ENCODE measurements at regions not wholly inside any gene's neighbourhood (a gene's known extent, or its start where the extent isn't known, plus 50 kb on each side); places are given as distances from the start of the nearest gene placed in this dataset.
"Not testable (repeated sequence)": the region's sequence is repeated elsewhere in the genome, so short reads cannot be mapped to it uniquely, and the experiment has no call there.

DNA sequence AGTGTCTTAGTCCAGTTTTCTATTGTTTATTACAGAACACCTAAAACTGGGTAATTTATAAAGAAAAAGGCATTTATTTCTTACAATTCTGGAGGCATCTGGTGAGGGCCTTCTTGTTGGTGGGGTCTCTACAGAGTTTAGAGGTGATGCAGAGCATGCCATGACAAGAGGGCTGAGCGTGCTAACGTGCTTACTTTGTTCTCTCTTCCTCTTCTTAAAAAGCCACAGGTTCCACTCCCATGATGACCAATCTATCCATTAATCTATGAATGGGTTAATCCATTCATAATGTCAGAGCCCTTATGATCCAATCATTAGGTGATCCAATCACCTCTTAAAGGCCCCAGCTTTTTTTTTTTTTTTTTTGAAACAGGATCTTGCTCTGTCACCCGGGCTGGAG, 291.5 kb upstream of the GALNTL6 start:
- H3K27me3 ChIP-seq (ENCODE audit: control insufficient read depth, insufficient read depth, low read length) = no peaks in the 10 kb centered on the region

DNA sequence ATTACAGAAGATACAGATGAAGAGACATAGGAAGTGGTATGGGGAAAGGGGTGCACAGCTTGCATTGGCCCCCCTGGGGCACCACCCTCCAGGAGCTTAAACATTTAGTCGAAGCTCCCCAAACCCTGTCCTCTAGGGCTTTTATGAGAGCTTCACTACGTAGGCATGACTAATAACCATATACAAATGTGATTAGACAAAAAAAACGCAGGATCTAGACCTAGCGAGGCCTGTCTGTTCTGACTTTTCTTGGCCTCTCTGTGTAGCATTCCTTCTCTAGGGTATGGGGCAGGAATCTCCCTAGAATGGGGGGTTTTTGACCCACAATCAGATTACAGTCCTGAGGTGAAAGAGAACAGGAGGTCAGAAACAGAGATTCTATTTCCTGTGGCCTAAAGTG, 293.7 kb upstream of the GALNTL6 start:
- Histone ChIP-seq H3K4me3 (ENCODE audit: low read depth, low read length) (no peak overlapping the region), H3K36me3 (ENCODE audit: control insufficient read depth, insufficient read depth, low read length) (no peaks in the 10 kb centered on the region), H3K9me3 (ENCODE audit: control insufficient read depth, insufficient read depth, low read length) (no peaks in the 10 kb centered on the region), H3K27me3 (ENCODE audit: control insufficient read depth, insufficient read depth, low read length) (no peaks in the 10 kb centered on the region), H3K4me1 (ENCODE audit: control insufficient read depth, insufficient read depth, low read length) (no peaks in the 10 kb centered on the region), H3K9ac (ENCODE audit: low read depth, low read length) (no peak overlapping the region)

More for the DNA sequence above, 291.5 kb upstream of the GALNTL6 start:
- H3K4me3 ChIP-seq (ENCODE audit: low read depth, low read length) = no peak overlapping the region
- H3K36me3 ChIP-seq (ENCODE audit: control insufficient read depth, insufficient read depth, low read length) = no peaks in the 10 kb centered on the region
- no peaks in the 10 kb centered on the region for H3K4me1 ChIP-seq (ENCODE audit: control insufficient read depth, insufficient read depth, low read length)
- no peak overlapping the region for H3K9ac ChIP-seq (ENCODE audit: low read depth, low read length)
- H3K9me3 ChIP-seq (ENCODE audit: control insufficient read depth, insufficient read depth, low read length) = no peaks in the 10 kb centered on the region

DNA sequence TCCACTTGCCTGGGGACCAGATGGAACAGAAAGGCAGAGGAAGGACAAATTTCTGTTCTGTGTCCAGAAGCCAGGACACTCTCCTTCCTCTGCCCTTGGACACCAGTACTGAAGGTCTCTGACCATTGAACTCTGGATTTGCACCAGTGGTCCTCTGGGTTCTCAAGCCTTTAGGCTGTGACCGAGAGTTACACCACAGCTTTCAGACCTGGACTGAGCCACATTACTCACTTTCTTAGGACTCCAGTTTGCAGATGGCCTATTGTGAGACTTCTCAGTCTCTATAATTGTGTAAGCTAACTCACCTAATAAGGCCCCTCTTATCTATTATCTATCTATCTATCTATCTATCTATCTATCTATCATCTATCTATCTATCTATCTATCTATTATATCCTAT, 295.3 kb upstream of the GALNTL6 start:
- Histone ChIP-seq H3K36me3 (ENCODE audit: control insufficient read depth, insufficient read depth, low read length) (no peaks in the 10 kb centered on the region), H3K9ac (ENCODE audit: low read depth, low read length) (no peak overlapping the region), H3K9me3 (ENCODE audit: control insufficient read depth, insufficient read depth, low read length) (no peaks in the 10 kb centered on the region), H3K4me3 (ENCODE audit: low read depth, low read length) (no peak overlapping the region), H3K4me1 (ENCODE audit: control insufficient read depth, insufficient read depth, low read length) (no peaks in the 10 kb centered on the region), H3K27me3 (ENCODE audit: control insufficient read depth, insufficient read depth, low read length) (no peaks in the 10 kb centered on the region)

DNA sequence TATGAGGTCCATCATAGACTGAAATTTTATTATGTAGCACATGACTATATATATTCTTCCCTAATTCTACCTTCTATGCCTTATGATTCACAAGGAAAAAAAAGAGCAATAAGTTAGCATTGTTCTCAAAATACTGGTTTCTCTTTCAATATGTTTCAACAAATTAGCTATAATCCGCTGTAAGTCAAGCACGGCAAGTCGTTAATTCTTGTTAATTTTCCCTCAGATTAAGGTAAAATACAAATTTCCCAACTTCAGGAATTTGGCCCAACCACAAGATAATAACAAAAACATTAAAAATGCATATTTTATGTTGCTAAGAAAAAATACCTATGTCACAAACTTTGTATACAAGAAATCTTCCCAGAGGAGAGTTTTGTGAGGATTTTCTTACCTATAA, 296.5 kb upstream of the GALNTL6 start:
- H3K4me1 ChIP-seq (ENCODE audit: control insufficient read depth, insufficient read depth, low read length) = no peaks in the 10 kb centered on the region
- H3K36me3 ChIP-seq (ENCODE audit: control insufficient read depth, insufficient read depth, low read length) = no peaks in the 10 kb centered on the region
- H3K9ac ChIP-seq (ENCODE audit: low read depth, low read length) = no peak overlapping the region
- H3K4me3 ChIP-seq (ENCODE audit: low read depth, low read length) = no peak overlapping the region
- no peaks in the 10 kb centered on the region for H3K27me3 ChIP-seq (ENCODE audit: control insufficient read depth, insufficient read depth, low read length)
- no peaks in the 10 kb centered on the region for H3K9me3 ChIP-seq (ENCODE audit: control insufficient read depth, insufficient read depth, low read length)

DNA sequence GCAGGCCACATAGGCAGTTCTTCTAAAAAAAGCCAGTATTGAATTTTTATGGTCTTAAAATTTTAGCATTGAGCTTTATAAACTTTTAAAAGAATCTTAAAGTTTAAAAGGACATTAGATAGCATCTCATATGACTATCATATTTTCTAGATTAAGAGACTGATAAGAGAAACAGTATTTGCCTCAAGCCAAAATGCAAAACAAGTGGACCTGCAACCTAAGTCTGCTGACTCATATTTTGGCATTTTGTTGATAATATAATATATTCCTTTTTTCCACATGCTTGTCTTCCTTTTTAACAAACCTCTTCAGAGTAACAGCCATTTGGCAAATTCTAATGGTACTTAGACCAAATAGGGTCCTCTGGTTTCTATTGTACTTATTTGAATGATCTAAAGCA, 328.5 kb upstream of the GALNTL6 start:
- Histone ChIP-seq H3K9me3 (ENCODE audit: control insufficient read depth, insufficient read depth, low read length) (no peaks in the 10 kb centered on the region), H3K36me3 (ENCODE audit: control insufficient read depth, insufficient read depth, low read length) (no peaks in the 10 kb centered on the region), H3K4me3 (ENCODE audit: low read depth, low read length) (no peak overlapping the region), H3K27me3 (ENCODE audit: control insufficient read depth, insufficient read depth, low read length) (no peaks in the 10 kb centered on the region), H3K4me1 (ENCODE audit: control insufficient read depth, insufficient read depth, low read length) (no peaks in the 10 kb centered on the region), H3K9ac (ENCODE audit: low read depth, low read length) (no peak overlapping the region)

DNA sequence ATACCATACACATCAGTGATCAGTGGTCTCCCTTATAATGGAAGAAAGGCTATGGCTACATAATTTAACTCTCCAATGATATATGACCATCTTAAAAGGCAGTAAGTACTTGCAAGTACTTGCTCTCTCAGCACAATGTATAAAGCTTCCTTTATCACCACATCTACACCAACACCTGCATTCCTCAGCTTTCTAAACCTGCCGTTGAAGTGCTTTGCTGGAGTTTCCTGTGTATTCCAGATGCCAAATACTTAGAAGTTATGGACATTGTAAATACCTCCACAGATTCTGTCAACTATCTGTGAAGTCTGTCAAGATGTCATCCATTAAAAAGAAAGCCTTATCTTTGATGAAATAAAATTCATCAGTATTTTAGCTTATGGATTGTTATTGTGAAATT, 335.0 kb upstream of the GALNTL6 start:
- H3K36me3 ChIP-seq (ENCODE audit: control insufficient read depth, insufficient read depth, low read length) = no peaks in the 10 kb centered on the region
- H3K4me3 ChIP-seq (ENCODE audit: low read depth, low read length) = no peak overlapping the region
- no peaks in the 10 kb centered on the region for H3K27me3 ChIP-seq (ENCODE audit: control insufficient read depth, insufficient read depth, low read length)
- H3K4me1 ChIP-seq (ENCODE audit: control insufficient read depth, insufficient read depth, low read length) = no peaks in the 10 kb centered on the region
- no peak overlapping the region for H3K9ac ChIP-seq (ENCODE audit: low read depth, low read length)
- H3K9me3 ChIP-seq (ENCODE audit: control insufficient read depth, insufficient read depth, low read length) = no peaks in the 10 kb centered on the region

DNA sequence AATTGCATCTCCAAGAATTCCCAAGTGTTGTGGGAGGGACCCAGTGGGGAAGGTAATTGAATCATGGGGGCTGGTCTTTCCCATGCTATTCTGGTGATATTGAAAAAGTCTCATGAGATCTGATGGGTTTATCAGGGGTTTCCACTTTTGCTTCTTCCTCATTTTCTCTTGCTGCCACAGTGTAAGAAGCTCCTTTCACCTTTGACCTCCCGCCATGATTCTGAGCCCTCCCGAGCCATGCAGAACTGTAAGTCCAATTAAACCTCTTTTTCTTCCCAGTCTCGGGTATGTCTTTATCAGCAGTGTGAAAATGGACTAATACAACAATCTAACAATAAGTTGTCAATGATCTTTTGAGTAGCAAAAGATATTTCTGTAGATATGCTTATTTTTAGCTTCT, 338.1 kb upstream of the GALNTL6 start:
- not testable (repeated sequence) for H3K27me3 ChIP-seq (ENCODE audit: control insufficient read depth, insufficient read depth, low read length); H3K4me1 ChIP-seq (ENCODE audit: control insufficient read depth, insufficient read depth, low read length); H3K9ac ChIP-seq (ENCODE audit: low read depth, low read length); H3K36me3 ChIP-seq (ENCODE audit: control insufficient read depth, insufficient read depth, low read length); H3K4me3 ChIP-seq (ENCODE audit: low read depth, low read length); H3K9me3 ChIP-seq (ENCODE audit: control insufficient read depth, insufficient read depth, low read length)

DNA sequence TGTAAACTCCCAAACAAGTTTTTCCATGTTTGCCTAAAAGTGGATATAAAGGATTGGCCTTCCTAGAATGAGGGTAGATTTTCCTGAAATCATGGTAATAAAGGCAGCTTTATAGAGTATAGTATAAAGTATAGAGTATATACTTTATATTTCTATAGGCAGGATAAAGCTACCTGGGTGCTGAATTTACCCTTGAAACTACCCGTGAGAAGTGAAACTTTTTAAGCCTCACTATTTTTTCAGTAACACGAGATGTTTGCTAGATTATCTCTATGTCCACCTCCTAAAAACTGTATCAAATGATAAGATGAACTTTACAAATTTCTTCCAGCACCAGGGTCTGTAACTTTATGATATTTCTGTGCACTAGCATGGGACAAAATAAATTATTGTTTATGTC, 340.0 kb upstream of the GALNTL6 start:
- Histone ChIP-seq H3K4me3 (ENCODE audit: low read depth, low read length) (no peak overlapping the region), H3K9ac (ENCODE audit: low read depth, low read length) (no peak overlapping the region), H3K36me3 (ENCODE audit: control insufficient read depth, insufficient read depth, low read length) (no peaks in the 10 kb centered on the region), H3K9me3 (ENCODE audit: control insufficient read depth, insufficient read depth, low read length) (no peaks in the 10 kb centered on the region), H3K27me3 (ENCODE audit: control insufficient read depth, insufficient read depth, low read length) (no peaks in the 10 kb centered on the region), H3K4me1 (ENCODE audit: control insufficient read depth, insufficient read depth, low read length) (no peaks in the 10 kb centered on the region)

DNA sequence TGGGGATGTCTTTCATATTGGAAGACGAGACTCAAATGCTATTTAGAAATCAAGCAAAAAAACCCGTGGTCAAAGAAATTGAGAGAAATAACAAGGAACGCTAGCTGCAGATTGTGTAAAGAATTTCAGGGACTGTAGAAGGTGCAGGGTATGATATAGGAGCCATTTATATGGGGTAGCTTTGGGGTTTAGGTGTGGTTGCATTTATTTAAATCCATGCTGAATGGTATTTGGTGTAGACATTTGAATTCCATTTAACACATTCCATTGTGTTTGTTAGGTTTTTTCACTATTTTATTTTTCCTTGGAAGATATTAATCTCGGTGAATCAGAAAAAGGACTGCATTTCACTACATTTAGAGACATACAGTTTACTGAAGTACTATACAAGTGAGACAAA, 341.0 kb upstream of the GALNTL6 start:
- H3K9me3 ChIP-seq (ENCODE audit: control insufficient read depth, insufficient read depth, low read length) = no peaks in the 10 kb centered on the region
- no peaks in the 10 kb centered on the region for H3K27me3 ChIP-seq (ENCODE audit: control insufficient read depth, insufficient read depth, low read length)
- H3K4me3 ChIP-seq (ENCODE audit: low read depth, low read length) = no peak overlapping the region
- H3K36me3 ChIP-seq (ENCODE audit: control insufficient read depth, insufficient read depth, low read length) = no peaks in the 10 kb centered on the region
- no peak overlapping the region for H3K9ac ChIP-seq (ENCODE audit: low read depth, low read length)
- no peaks in the 10 kb centered on the region for H3K4me1 ChIP-seq (ENCODE audit: control insufficient read depth, insufficient read depth, low read length)

DNA sequence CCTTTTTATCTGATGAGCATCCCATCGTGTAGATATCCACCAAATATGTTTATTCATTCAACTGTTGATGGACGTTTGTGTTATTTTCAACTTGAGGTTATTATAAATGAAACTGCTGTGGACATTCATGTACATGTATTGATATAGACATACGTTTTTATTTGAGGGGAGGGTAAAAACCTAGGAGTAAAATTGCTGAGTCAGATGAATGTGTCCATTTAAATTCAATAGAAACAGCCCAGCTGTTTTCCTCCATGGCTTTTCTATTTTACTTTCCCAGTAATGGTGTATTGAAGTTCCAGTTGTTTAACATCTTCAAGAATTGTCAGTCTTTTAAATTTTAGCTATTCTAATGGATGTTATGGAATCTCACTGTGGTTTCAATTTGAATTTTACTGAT, 348.7 kb upstream of the GALNTL6 start:
- Histone ChIP-seq H3K4me1 (ENCODE audit: control insufficient read depth, insufficient read depth, low read length) (no peaks in the 10 kb centered on the region), H3K9ac (ENCODE audit: low read depth, low read length) (no peak overlapping the region), H3K27me3 (ENCODE audit: control insufficient read depth, insufficient read depth, low read length) (no peaks in the 10 kb centered on the region), H3K36me3 (ENCODE audit: control insufficient read depth, insufficient read depth, low read length) (no peaks in the 10 kb centered on the region), H3K4me3 (ENCODE audit: low read depth, low read length) (no peak overlapping the region), H3K9me3 (ENCODE audit: control insufficient read depth, insufficient read depth, low read length) (no peaks in the 10 kb centered on the region)

DNA sequence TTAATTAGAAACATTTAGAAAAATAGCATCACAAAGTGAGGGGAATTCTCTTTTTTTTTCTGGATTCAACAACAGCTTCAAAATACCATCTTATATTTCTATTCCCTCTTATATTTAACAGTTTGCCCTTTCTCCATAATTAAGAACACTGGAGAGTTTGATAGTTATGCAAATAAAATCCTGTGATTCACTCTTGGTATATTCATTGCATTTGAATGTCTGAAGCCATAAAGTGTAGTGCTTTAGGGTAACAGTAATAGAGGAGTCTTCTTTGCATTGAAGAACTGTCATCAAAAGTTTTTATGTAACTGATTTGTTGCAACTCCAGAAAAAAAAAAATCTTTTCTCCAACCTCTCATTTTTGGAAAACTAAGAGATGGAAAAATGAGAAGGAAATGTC, 352.0 kb upstream of the GALNTL6 start:
- H3K36me3 ChIP-seq (ENCODE audit: control insufficient read depth, insufficient read depth, low read length) = no peaks in the 10 kb centered on the region
- H3K4me1 ChIP-seq (ENCODE audit: control insufficient read depth, insufficient read depth, low read length) = no peaks in the 10 kb centered on the region
- no peak overlapping the region for H3K9ac ChIP-seq (ENCODE audit: low read depth, low read length)
- H3K27me3 ChIP-seq (ENCODE audit: control insufficient read depth, insufficient read depth, low read length) = no peaks in the 10 kb centered on the region
- H3K4me3 ChIP-seq (ENCODE audit: low read depth, low read length) = no peak overlapping the region
- no peaks in the 10 kb centered on the region for H3K9me3 ChIP-seq (ENCODE audit: control insufficient read depth, insufficient read depth, low read length)

DNA sequence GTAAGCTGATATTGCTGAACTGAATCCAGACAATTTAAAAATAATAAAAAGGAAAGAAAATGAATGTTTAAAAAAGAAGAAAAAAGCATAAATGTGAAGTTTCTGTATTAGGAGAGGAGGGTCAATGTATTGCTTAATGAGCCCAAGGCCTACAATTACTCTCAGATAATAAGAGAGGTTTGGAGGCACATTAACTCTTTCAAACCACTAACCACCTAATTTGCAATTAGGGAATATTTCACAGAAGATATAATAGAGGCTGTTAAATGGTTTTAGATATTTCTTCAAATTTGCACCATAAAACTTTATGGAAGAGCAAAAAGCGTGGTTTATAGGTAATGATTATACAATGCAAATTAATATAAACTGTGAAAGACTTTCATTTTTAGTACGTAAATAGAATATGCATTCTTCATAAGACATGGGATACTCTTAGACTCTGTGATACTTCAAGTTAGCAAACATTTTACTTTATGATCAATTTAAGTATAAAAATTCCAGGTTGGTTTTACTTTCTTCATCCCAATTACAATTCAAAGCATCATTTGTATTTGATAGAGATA, 364.2 kb upstream of the GALNTL6 start:
- Histone ChIP-seq H3K9me3 (ENCODE audit: control insufficient read depth, insufficient read depth, low read length) (no peaks in the 10 kb centered on the region), H3K36me3 (ENCODE audit: control insufficient read depth, insufficient read depth, low read length) (no peaks in the 10 kb centered on the region), H3K9ac (ENCODE audit: low read depth, low read length) (no peak overlapping the region), H3K4me1 (ENCODE audit: control insufficient read depth, insufficient read depth, low read length) (no peaks in the 10 kb centered on the region), H3K27me3 (ENCODE audit: control insufficient read depth, insufficient read depth, low read length) (no peaks in the 10 kb centered on the region), H3K4me3 (ENCODE audit: low read depth, low read length) (no peak overlapping the region)

DNA sequence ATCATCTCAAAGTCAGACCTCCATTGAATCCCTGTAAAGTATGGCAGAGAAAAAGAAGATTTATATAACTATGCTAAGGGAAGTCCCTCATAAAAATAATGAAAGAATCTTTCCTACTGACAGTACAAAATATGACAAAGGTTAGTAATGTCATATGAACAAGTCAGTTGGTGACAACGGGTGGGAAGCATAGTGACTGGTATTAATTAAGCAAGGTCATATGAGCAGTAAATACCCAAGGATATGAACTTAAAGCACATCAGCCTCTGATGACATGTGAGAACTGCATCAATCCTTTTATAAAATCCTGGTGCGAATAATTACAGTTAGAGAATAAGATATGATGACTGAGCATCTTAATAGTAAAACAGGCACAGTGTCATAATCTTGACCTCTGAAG, 364.8 kb upstream of the GALNTL6 start:
- Histone ChIP-seq H3K27me3 (ENCODE audit: control insufficient read depth, insufficient read depth, low read length) (no peaks in the 10 kb centered on the region), H3K9me3 (ENCODE audit: control insufficient read depth, insufficient read depth, low read length) (no peaks in the 10 kb centered on the region), H3K4me1 (ENCODE audit: control insufficient read depth, insufficient read depth, low read length) (no peaks in the 10 kb centered on the region), H3K9ac (ENCODE audit: low read depth, low read length) (no peak overlapping the region), H3K4me3 (ENCODE audit: low read depth, low read length) (no peak overlapping the region), H3K36me3 (ENCODE audit: control insufficient read depth, insufficient read depth, low read length) (no peaks in the 10 kb centered on the region)
